Liver (tissue), 3 donors: ENCODE measurements at regions not wholly inside any gene's neighbourhood (a gene's known extent, or its start where the extent isn't known, plus 50 kb on each side); places are given as distances from the start of the nearest gene placed in this dataset.

Source experiments
- EGR1 ChIP-seq, 2 donors: IDR thresholded peaks; 2 replicates each; pipeline ENCODE4 v1.6.1; 2016 to 2018; ENCODE audit warnings: antibody characterized with exemption in 2 of 2, low read depth in 2 of 2
- FOXA1 ChIP-seq: IDR thresholded peaks from 2 replicates; pipeline ENCODE4 v1.6.1; 2016; ENCODE audit warnings: antibody characterized with exemption
- GABPA ChIP-seq, 2 donors: IDR thresholded peaks in 1 of 2; conservative IDR thresholded peaks in 1 of 2; 2 replicates each; pipeline ENCODE4 v1.6.1; 2016; ENCODE audit warnings: antibody characterized with exemption in 2 of 2, mild to moderate bottlenecking in 1 of 2, moderate library complexity in 1 of 2
- HNF4A ChIP-seq, 2 donors: conservative IDR thresholded peaks; 2 replicates each; pipeline ENCODE4 v1.6.1; 2016; ENCODE audit warnings: antibody characterized with exemption in 2 of 2, mild to moderate bottlenecking in 2 of 2
- NR2F2 ChIP-seq: IDR thresholded peaks from 2 replicates; pipeline ENCODE4 v1.6.1; 2016; ENCODE audit warnings: antibody characterized with exemption
- RAD21 ChIP-seq, 2 donors: IDR thresholded peaks; 2 replicates each; pipeline ENCODE4 v1.6.1; 2016; ENCODE audit warnings: antibody characterized with exemption in 2 of 2, mild to moderate bottlenecking in 2 of 2
- RXRA ChIP-seq, 2 donors: IDR thresholded peaks; 2 replicates each; pipeline ENCODE4 v1.6.1; 2017 to 2018; ENCODE audit warnings: antibody characterized with exemption in 2 of 2, mild to moderate bottlenecking in 1 of 2
- SP1 ChIP-seq: IDR thresholded peaks from 2 replicates; pipeline ENCODE4 v1.6.1; 2018; ENCODE audit warnings: antibody characterized with exemption, mild to moderate bottlenecking
- TAF1 ChIP-seq: conservative IDR thresholded peaks from 2 replicates; pipeline ENCODE4 v1.6.1; 2016; ENCODE audit warnings: antibody characterized with exemption, mild to moderate bottlenecking
- YY1 ChIP-seq: IDR thresholded peaks from 2 replicates; pipeline ENCODE4 v1.6.1; 2016; ENCODE audit warnings: antibody characterized with exemption, mild to moderate bottlenecking
- TF ChIP-seq, protein P1 (sequence below): IDR thresholded peaks from 2 replicates; pipeline ENCODE4 v1.6.1; 2016; ENCODE audit warnings: antibody characterized with exemption
- TF ChIP-seq, protein P2 (sequence below): fragments of 150-350 bp; IDR thresholded peaks from 2 replicates; pipeline ENCODE4 v1.5.1; 2017; ENCODE audit warnings: improper control_type of control experiment, low read depth, low read length; ENCODE audit not compliant: missing input control
- TF ChIP-seq, protein P3 (sequence below): IDR thresholded peaks from 2 replicates; pipeline ENCODE4 v1.6.1; 2016; ENCODE audit warnings: antibody characterized with exemption
- donor health status: healthy.
- donor health status: healthy.

DNA sequence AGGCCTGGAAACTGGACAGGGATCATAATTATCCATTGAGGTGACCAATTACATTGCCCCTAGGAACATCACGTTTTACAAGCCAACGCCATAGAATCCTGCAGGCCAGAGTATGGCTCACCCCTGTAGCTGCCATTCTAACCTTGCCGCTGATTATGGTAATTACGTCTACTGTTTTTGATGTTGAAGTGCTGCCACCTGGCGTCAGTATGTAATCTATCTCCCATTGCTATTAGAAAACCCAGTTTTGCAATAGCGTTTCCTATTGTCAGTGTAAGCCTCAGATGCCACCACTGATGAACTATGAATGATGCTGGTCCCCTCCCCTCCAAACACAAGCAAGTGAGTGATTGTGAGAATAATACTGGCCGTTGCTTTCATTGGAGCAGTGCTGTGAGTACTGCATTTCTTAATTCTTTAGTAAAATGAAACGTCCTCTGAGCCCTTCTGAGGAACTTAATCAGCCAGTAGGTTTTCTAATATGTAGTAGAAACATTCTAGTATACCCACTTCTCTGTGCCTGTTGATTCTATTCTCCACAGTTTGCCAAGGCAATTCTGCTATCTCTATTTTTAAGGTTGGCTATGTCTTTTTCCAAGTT lies 100.5 kb upstream of the NMUR2 start:
- TF ChIP-seq, protein P1, sequence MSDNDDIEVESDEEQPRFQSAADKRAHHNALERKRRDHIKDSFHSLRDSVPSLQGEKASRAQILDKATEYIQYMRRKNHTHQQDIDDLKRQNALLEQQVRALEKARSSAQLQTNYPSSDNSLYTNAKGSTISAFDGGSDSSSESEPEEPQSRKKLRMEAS: no peak
- TF ChIP-seq, protein P2, sequence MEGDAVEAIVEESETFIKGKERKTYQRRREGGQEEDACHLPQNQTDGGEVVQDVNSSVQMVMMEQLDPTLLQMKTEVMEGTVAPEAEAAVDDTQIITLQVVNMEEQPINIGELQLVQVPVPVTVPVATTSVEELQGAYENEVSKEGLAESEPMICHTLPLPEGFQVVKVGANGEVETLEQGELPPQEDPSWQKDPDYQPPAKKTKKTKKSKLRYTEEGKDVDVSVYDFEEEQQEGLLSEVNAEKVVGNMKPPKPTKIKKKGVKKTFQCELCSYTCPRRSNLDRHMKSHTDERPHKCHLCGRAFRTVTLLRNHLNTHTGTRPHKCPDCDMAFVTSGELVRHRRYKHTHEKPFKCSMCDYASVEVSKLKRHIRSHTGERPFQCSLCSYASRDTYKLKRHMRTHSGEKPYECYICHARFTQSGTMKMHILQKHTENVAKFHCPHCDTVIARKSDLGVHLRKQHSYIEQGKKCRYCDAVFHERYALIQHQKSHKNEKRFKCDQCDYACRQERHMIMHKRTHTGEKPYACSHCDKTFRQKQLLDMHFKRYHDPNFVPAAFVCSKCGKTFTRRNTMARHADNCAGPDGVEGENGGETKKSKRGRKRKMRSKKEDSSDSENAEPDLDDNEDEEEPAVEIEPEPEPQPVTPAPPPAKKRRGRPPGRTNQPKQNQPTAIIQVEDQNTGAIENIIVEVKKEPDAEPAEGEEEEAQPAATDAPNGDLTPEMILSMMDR: peak; percentile 57
- TF ChIP-seq YY1 (no peak), FOXA1 (no peak), GABPA (IDR thresholded peaks at IDR 0.05 in 1 of 2, conservative IDR thresholded peaks at IDR 0.05 in 1 of 2) (no peak), RAD21 (IDR thresholded peaks at IDR 0.05) (peak; percentile 70 to 77), EGR1 (IDR thresholded peaks at IDR 0.05; ENCODE audit: low read depth in 2 of 2) (no peak), TAF1 (no peak), SP1 (no peak), RXRA (IDR thresholded peaks at IDR 0.05) (no peak), NR2F2 (no peak), HNF4A (conservative IDR thresholded peaks at IDR 0.05) (no peak)
- TF ChIP-seq, protein P3, sequence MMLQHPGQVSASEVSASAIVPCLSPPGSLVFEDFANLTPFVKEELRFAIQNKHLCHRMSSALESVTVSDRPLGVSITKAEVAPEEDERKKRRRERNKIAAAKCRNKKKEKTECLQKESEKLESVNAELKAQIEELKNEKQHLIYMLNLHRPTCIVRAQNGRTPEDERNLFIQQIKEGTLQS: no peak
